GM21360 (cell line): ENCODE measurements at regions not wholly inside any gene's neighbourhood (a gene's known extent, or its start where the extent isn't known, plus 50 kb on each side); places are given as distances from the start of the nearest gene placed in this dataset.

ENCODE experiments used
- ATAC-seq: cut with Tn5 transposase; IDR thresholded peaks from one replicate; pipeline ENCODE4 v1.9.1; 2021; ENCODE audit warnings: mild to moderate bottlenecking, moderate library complexity; ENCODE audit not compliant: unreplicated experiment

DNA sequence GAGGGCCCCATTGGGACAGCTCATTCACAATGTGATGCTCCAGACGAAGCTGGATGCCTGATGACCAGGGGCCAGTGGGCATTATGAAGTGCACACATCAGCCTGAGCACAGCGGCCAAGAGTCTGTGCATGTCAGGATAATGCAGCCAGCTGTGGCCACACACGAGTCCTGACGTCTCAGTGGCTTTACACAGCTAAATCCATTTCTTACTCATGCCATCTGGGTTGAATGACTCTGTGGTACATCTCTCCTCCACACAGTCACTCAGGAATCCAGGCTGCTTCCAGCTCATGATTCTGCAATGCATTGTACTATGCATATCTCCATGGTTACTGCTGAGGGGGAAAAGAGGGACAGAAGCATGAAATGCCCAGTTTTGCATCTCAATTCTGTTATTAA, 123.6 kb downstream of the PRLHR start:
- no peak for ATAC-seq

DNA sequence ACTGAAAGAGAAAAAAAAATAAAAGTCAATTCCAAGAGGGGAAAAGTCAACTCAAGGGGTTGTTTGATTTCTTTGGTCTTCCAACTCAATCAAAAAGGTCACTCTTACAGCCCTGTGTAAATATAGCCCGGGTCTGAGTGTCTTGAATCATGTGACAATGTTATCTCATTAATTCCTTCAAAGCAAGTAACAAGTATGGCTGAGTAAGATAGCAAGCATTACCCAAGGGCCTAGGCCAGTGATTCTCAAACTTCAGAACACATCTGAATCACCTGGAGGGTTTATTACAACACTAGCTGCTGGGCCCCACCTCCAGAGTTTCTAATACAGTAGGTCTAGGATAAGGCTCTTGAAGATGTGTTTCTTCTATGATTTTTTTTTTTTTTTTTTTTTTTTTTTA, 125.0 kb downstream of the PRLHR start:
- ATAC-seq: no peak

GRCh38 chr10:118467200-118467599, 125.1 kb upstream of the FAM204A start:
- no peak for ATAC-seq

DNA sequence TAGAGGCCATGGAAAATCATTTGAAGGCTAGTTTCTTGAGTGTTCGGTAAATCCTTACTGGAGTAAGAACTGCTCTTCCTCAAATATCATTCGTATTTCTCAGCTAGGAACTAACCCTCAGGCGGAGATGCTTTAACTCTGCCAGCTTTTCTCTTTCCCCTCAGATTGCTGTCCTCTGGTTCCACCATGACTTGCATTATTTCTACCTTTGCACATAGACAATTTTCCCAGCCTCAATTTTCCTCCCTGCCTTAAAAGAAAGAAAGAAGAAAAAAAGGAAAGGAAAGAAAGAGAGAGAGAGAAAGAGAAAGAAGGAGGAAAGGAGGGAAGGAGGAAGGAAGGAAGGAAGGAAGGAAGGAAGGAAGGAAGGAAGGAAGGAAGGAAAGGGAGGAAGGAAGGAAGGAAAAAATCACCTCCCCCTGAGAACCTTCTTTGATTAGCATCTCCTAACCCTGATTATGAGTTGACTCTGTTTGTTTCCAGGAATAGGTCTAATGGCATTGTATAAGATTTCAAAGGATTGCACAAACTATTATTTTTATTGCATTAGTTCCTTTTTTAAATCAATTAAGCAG, 123.3 kb upstream of the FAM204A start:
- no peak for ATAC-seq

GRCh38 chr10:118463740-118464139, 121.6 kb upstream of the FAM204A start:
- ATAC-seq: no peak

DNA sequence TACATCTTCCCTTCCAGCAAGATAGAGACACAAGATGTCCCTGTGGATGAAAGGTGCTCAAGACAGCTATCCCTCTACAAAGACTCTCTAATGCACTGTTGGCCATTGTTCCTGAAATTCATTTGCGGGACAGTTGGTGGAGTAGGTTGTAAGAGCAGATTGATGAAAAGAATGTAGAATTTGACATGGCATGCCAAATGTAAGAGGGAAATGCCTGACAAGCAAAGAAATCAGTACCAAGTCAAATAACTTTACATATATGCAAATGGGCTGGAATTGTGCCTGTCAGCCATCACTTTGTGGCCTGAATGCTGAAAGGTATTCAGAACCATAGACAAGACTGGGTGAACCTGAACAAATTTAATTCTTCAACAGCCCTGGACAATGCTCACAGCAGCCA, 120.3 kb upstream of the FAM204A start:
- no peak for ATAC-seq

- peak; percentile 49 for ATAC-seq
Observed at GRCh38 chr10:118459642-118460193, 117.6 kb upstream of the FAM204A start.

DNA sequence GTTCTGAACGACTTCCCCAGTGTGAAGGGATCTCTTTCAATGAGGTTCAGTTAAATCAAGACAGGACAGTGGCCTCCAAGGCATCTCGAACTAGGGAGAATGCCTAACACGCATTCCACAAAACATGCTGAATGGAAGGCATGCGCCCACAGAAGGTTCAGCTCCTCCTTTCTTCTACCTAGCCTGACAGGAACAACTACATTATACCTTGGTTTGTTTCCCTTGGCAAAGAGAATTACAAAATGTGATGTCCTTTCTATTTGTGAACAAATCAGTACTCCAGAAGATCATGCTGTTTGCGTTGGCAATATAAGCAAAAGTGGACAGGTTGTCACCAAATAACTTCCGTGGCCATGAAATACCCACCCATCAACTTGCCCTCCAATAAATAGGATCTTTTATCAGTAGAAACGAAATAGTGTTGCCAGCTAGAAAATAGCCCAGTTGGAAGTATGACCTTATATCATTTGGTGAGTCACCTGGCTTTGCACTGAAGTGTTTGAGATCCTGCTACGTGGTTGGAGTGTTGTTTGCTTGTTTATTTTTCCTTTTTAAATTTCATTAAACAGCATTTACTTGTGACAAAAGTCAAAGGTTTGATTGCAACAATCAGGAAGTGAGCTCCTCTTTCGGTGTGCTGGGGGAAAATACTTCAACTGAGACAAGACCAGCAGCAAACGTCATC, 117.0 kb upstream of the FAM204A start:
- no peak for ATAC-seq

DNA sequence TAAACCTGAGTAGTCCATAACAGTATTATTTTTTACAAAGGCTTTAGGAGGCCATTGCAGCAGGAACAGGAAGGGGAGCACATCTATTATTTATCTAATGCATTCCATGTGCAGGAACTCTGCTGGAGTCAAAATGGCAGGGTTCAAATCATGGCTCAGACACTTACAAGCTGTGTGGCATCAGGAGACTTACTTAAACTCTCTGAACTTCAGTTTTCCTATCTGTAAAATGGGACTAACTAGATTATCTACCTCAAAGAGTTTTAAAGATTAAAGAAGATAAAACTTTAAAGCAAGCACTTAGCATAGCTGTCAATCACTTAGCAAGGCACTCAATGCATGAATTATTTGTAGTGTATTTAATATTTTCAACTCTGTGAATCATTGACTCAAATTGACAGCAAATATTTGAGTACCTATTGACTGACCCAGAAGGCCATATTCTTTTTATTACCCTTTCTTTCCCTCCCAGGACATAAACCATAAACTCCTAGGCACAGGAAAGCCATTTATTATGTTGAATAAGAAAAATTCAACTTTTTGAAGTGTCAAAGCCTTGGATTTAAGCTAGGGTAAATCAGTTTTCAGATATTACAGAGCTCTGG, 115.8 kb upstream of the FAM204A start:
- no peak for ATAC-seq

- no peak for ATAC-seq
Observed at GRCh38 chr10:118455181-118455695, 113.1 kb upstream of the FAM204A start.

DNA sequence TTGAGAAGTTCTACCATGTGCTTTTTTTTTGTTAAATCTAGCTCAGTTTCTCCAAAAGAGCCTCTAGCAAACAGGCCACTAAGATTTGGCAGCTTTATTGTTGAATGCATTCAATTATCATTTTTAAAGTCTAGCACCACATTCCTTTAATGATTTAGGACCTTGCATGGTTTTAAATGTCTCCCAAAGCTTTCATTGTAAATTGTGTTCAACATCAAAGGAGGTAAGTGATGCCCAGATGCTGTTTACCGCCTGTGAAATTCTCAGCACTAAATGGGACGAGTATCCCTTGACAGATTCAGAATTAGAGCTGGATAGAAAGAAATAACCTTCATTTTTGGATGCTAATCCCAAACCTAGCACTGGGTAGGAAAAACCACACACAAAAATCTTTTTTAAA, 112.1 kb upstream of the FAM204A start:
- no peak for ATAC-seq

GRCh38 chr10:118452098-118452497, 110.0 kb upstream of the FAM204A start:
- no peak for ATAC-seq

- ATAC-seq: no peak
Observed at GRCh38 chr10:118449521-118449920, 107.4 kb upstream of the FAM204A start.

DNA sequence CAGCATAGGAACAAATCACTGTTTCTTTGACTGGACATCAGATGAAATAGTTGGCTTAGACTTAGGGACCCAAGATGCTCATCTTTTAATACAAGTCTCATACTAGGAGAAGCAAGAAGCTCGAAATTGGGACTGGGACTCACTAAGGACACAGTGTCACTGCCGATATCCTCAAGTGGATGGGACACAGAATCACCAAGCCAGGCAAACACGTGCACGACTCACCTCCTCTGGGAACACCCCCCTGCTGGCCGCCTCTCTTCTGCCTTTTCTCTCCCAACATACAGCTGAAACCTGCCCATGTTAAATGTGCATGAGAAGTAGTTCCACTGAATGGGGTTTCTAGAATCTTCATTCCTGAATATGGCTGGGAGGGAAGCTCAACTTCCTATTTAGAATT, 106.6 kb upstream of the FAM204A start:
- no peak for ATAC-seq

DNA sequence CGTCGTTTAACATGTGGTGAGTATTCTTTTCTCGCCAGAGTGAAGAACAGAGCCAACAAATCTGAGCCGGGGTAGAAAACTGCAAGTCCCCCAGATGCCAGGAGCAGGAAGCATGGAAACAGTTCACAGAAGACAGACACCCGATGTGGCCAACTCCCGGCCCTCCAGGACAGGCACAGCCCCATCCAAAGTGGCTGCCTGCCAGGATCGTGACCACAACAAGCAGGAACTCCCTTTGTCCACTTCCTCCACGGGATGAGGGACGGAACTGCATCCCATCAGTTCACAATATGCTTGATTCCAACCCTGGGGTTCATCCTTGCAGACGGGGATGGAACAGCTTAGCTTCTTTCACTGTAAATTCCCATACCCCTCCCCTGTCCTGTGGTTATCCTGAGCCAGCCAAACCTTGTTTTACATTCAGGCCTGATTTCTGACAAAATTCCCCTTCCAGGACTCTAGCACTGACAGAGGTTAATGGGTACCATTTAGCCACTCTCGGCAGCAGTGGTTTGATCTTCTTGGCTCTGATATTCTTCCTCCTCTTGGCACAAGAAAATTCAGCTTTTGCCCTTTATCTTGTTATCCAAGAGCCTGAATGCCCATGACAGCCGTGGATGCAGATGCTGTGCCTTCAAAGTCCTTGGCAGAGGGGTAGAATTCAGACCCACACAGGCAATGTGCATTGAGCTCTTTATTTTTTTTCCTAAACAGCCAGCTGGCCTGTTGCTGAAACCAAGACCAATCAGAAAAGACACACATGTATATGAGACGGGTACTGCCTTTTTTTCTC, 105.5 kb upstream of the FAM204A start:
- ATAC-seq: no peak

GRCh38 chr10:118445535-118445934, 103.4 kb upstream of the FAM204A start:
- no peak for ATAC-seq

- no peak for ATAC-seq
Observed at GRCh38 chr10:118444069-118444468, 101.9 kb upstream of the FAM204A start.

DNA sequence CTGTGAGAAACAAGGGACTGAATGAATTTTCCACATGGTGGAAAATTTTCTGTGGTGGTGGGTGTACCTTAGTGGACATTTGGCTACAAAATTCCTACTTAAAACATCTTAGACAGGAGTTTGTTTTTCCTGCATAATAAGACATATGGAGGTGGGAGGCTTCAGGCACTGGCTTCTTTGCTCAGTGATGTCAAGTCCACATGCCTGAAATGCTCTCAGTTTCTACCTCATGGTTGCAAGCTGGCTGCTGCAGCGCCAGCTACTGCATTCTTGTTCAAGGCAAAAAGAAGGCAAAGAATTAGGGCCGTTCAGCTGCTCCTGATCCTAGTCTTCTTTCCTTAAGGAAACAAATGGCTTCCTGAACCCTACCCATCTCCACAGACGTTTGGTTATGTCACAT, 99.9 kb upstream of the FAM204A start:
- ATAC-seq: no peak

GRCh38 chr10:118439824-118440223, 97.7 kb upstream of the FAM204A start:
- no peak for ATAC-seq

DNA sequence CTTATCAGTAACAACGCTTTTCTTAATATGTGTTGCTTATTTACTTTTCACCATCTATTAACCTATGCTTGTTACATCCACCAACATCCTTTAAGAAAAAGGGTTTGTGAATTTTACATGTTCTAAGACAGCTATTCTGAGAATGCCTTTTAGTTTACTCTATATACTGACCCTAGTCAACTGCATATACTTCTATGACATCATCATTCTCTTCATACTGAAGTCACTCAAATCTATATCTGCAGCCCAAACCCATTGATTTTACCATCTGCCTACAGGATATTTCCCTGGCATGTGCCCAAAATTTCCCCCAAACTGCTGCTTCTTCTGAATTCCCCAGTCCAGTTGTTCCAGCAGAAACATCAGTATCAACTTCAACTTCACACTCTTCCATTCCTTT, 94.6 kb upstream of the FAM204A start:
- ATAC-seq: no peak

DNA sequence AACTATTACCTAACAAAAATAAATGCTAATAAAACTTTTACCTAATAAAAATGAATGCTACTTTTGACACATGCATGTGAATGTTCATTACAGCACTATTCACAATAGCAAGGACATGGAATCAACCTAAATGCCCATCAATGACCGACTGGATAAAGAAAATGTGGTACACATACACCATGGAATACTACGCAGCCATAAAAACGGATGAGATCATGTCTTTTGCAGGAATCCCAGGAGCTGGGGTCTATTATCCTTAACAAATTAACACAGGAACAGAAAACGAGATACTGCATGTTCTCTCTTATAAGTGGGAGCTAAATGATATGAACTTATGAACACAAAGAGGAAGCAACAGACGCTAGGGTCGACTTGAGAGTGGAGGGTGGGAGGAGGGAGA, 88.1 kb upstream of the FAM204A start:
- ATAC-seq: no peak
